Upper lobe of left lung (tissue), 4 donors: ENCODE measurements at regions not wholly inside any gene's neighbourhood (a gene's known extent, or its start where the extent isn't known, plus 50 kb on each side); places are given as distances from the start of the nearest gene placed in this dataset.

Experiments used
- CTCF ChIP-seq, 6 experiments: fragments of 450-650 bp in 4 of 6; fragments of 200-600 bp in 2 of 6; sonication (generic) in 2 of 6; IDR thresholded peaks; one replicate each; pipeline ENCODE4 v1.5.1; 2016 to 2019; ENCODE audit warnings: antibody characterized with exemption in 6 of 6
- POLR2A ChIP-seq, 4 donors: fragments of 450-650 bp; IDR thresholded peaks; one replicate each; pipeline ENCODE4 v1.5.1; 2016 to 2017; ENCODE audit warnings: antibody characterized with exemption in 4 of 4, mild to moderate bottlenecking in 2 of 4

- TF ChIP-seq CTCF (IDR thresholded peaks at IDR 0.05) (no peak), POLR2A (IDR thresholded peaks at IDR 0.05) (no peak)
These were observed 103.0 kb upstream of the CARD11 start for GRCh38 chr7:3146571-3147226.
